SK-N-SH (cell line): ENCODE measurements at regions not wholly inside any gene's neighbourhood (a gene's known extent, or its start where the extent isn't known, plus 50 kb on each side); places are given as distances from the start of the nearest gene placed in this dataset.

ENCODE experiments used
- CTCF ChIA-PET: fragments of 300-600, 350-600 bp; formaldehyde crosslinking; extraction: SDS; loops from one replicate; lab custom pipeline; 2021; lab: Yijun Ruan, JAX
- POLR2A ChIA-PET: fragments of 350-600 bp; sonication (Branson Sonifier 250); formaldehyde crosslinking; extraction: SDS; loops from one replicate; lab custom pipeline; 2020; ENCODE audit warnings: antibody characterized with exemption, inconsistent platforms; lab: Yijun Ruan, JAX
- DNase-seq: peaks from one replicate; pipeline ENCODE4 v3.0.0; 2012
- H2AFZ ChIP-seq: fragments of 200-600 bp; sonication (generic); 2 replicates; pipeline ENCODE4 v1.8.1; 2016; ENCODE audit warnings: antibody characterized with exemption, mild to moderate bottlenecking, low read depth
- H3F3A ChIP-seq: fragments of 200-600 bp; sonication (generic); replicated peaks from 2 replicates; pipeline ENCODE3; 2016; ENCODE audit warnings: antibody characterized with exemption, mild to moderate bottlenecking; ENCODE audit not compliant: insufficient read depth
- H3K27ac ChIP-seq, 2 experiments: fragments of 200-500 bp in 1 of 2; fragments of 200-600 bp in 1 of 2; sonication (Bioruptor generic) in 1 of 2; sonication (generic), shearing (Covaris generic) in 1 of 2; 2 replicates each; pipeline versions ENCODE4 v1.5.1 to v1.6.1; 2014 to 2016; ENCODE audit warnings: low read depth in 2 of 2, inconsistent platforms in 1 of 2, low read length in 1 of 2, mild to moderate bottlenecking in 1 of 2, mixed read lengths in 1 of 2
- H3K27me3 ChIP-seq: fragments of 200-600 bp; sonication (generic), shearing (Covaris generic); 2 replicates; pipeline ENCODE4 v1.6.1; 2016; ENCODE audit warnings: mixed run types; ENCODE audit not compliant: insufficient read depth
- H3K36me3 ChIP-seq, 2 experiments: fragments of 200-500 bp in 1 of 2; fragments of 200-600 bp in 1 of 2; sonication (Bioruptor generic) in 1 of 2; sonication (generic) in 1 of 2; replicated peaks in 1 of 2; 2 replicates each; pipeline versions ENCODE3 to v1.5.1; 2014 to 2016; ENCODE audit warnings: low read length in 1 of 2, mild to moderate bottlenecking in 1 of 2; ENCODE audit not compliant: insufficient read depth in 2 of 2, control insufficient read depth in 1 of 2
- H3K4me1 ChIP-seq, 2 experiments: fragments of 200-500 bp in 1 of 2; fragments of 200-600 bp in 1 of 2; sonication (Bioruptor generic) in 1 of 2; sonication (generic), shearing (Covaris generic) in 1 of 2; 2 replicates each; pipeline versions ENCODE4 v1.5.1 to v1.6.1; 2014 to 2016; ENCODE audit warnings: low read depth in 1 of 2, low read length in 1 of 2, mixed run types in 1 of 2; ENCODE audit not compliant: insufficient read depth in 2 of 2, control insufficient read depth in 1 of 2
- H3K4me2 ChIP-seq: fragments of 200-600 bp; sonication (generic), shearing (Covaris generic); 2 replicates; pipeline ENCODE4 v1.6.1; 2017; ENCODE audit warnings: mixed run types
- H3K4me3 ChIP-seq, 2 experiments: fragments of 200-500 bp in 1 of 2; fragments of 200-600 bp in 1 of 2; sonication (Bioruptor generic) in 1 of 2; sonication (generic), shearing (Covaris generic) in 1 of 2; 2 replicates each; pipeline versions ENCODE4 v1.5.1 to v1.8.1; 2014 to 2016; ENCODE audit warnings: low read depth in 2 of 2, inconsistent platforms in 1 of 2, low read length in 1 of 2, mild to moderate bottlenecking in 1 of 2, mixed read lengths in 1 of 2, moderate library complexity in 1 of 2
- H3K79me2 ChIP-seq: fragments of 200-600 bp; sonication (generic); 2 replicates; pipeline ENCODE4 v1.8.1; 2017; ENCODE audit warnings: mild to moderate bottlenecking; ENCODE audit not compliant: insufficient read depth
- H3K9ac ChIP-seq: fragments of 200-600 bp; sonication (generic); 2 replicates; pipeline ENCODE4 v1.6.1; 2017; ENCODE audit warnings: mixed run types
- H3K9me2 ChIP-seq: fragments of 200-600 bp; sonication (generic); 2 replicates; pipeline ENCODE4 v1.6.1; 2017; ENCODE audit warnings: mixed run types
- H3K9me3 ChIP-seq: fragments of 200-600 bp; sonication (generic); 2 replicates; pipeline ENCODE4 v1.6.1; 2017; ENCODE audit warnings: mixed run types, mild to moderate bottlenecking, moderate library complexity
- H4K20me1 ChIP-seq: fragments of 200-600 bp; sonication (generic); 2 replicates; pipeline ENCODE4 v1.6.1; 2017; ENCODE audit warnings: mild to moderate bottlenecking, mixed run types; ENCODE audit not compliant: insufficient read depth
- CHD2 ChIP-seq: fragments of 150-350 bp; IDR thresholded peaks from 2 replicates; pipeline ENCODE4 v1.6.1; 2018; ENCODE audit warnings: low read length; ENCODE audit not compliant: partially characterized antibody
- EP300 ChIP-seq, 2 experiments: IDR thresholded peaks; 2 replicates each; pipeline versions ENCODE4 v1.4.0 to v1.6.1; 2012; ENCODE audit warnings: borderline replicate concordance in 1 of 2, low read depth in 1 of 2, low read length in 1 of 2
- FOXM1 ChIP-seq: IDR thresholded peaks from 2 replicates; pipeline ENCODE4 v1.4.0; 2012; ENCODE audit warnings: low read depth, mild to moderate bottlenecking
- GABPA ChIP-seq: IDR thresholded peaks from 2 replicates; pipeline ENCODE4 v1.4.0; 2012; ENCODE audit warnings: low read depth, mild to moderate bottlenecking
- JUND ChIP-seq: IDR thresholded peaks from 2 replicates; pipeline ENCODE4 v1.4.0; 2012
- MEF2A ChIP-seq: IDR thresholded peaks from 2 replicates; pipeline ENCODE4 v1.4.0; 2012; ENCODE audit warnings: low read depth, borderline replicate concordance
- NRF1 ChIP-seq: IDR thresholded peaks from 2 replicates; pipeline ENCODE4 v1.6.1; 2012; ENCODE audit warnings: low read depth, mild to moderate bottlenecking, low read length
- POLR2AphosphoS5 ChIP-seq: IDR thresholded peaks from 2 replicates; pipeline ENCODE4 v1.6.1; 2012; ENCODE audit warnings: low read depth, low read length
- RAD21 ChIP-seq: IDR thresholded peaks from 2 replicates; pipeline ENCODE4 v1.6.1; 2012; ENCODE audit warnings: mild to moderate bottlenecking, low read length
- SIN3A ChIP-seq: IDR thresholded peaks from 2 replicates; pipeline ENCODE4 v1.6.1; 2012; ENCODE audit warnings: low read depth, mild to moderate bottlenecking, low read length, moderate library complexity, borderline replicate concordance
- TAF1 ChIP-seq: IDR thresholded peaks from 2 replicates; pipeline ENCODE4 v1.6.1; 2012; ENCODE audit warnings: low read depth, mild to moderate bottlenecking, low read length, moderate library complexity, borderline replicate concordance
- TCF12 ChIP-seq: IDR thresholded peaks from 2 replicates; pipeline ENCODE4 v1.4.0; 2012
- WGBS: methylation state at CpG from one replicate; pipeline ENCODE4 v1.1.6; 2017; ENCODE audit warnings: low lambda C conversion rate; 5-methylcytosine and 5-hydroxymethylcytosine counted together
- TF ChIP-seq, protein P1 (sequence below): fragments of 200-600 bp; sonication (generic); IDR thresholded peaks from 2 replicates; pipeline ENCODE4 v1.6.1; 2017; ENCODE audit warnings: antibody characterized with exemption, mild to moderate bottlenecking, moderate library complexity
- TF ChIP-seq, protein P2 (sequence below): fragments of 150-350 bp; IDR thresholded peaks from 2 replicates; pipeline ENCODE4 v1.6.1; 2017; ENCODE audit warnings: antibody characterized with exemption, low read length, low read depth, borderline replicate concordance
- TF ChIP-seq, protein P3 (sequence below): IDR thresholded peaks from 2 replicates; pipeline ENCODE4 v1.4.0; 2012; ENCODE audit warnings: low read depth
- TF ChIP-seq, protein P4 (sequence below): fragments of 150-350 bp; IDR thresholded peaks from 2 replicates; pipeline ENCODE4 v1.6.1; 2016; ENCODE audit warnings: mild to moderate bottlenecking, low read depth, low read length

DNA sequence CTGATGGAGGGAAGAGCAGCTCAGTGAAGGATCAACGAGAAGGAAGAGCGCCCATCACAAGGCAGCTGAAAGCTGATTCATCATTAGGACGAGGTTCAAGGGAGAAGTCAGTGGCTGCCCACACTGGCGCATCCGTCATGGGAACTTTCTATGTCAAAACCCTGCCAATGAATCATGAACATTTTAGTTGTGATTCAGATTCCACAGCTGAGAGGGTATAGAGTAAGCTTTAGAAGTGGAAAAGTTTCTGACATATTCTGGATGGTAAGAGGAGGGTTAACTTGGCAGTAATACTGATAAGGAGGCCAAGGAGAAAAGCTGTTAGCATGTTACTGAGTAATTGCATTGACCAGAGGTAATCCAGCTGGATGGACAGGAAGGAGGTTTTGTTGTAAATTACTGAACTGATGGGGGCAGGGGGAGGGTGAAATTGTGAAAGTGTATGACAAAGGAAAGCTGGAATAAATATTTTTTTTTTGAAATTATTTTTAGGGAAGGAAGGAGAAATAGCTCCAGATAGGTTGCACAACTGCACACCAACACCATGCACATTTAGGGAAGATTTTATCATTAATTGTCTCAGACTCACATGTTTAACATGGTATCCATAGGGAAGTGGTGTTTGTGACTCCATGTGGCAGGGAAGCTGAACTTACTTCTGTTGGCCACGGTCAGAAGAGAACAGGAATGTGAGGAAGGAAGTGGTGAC is 78.3 kb upstream of the NRP1 start (continued):
- TF ChIP-seq, protein P1, sequence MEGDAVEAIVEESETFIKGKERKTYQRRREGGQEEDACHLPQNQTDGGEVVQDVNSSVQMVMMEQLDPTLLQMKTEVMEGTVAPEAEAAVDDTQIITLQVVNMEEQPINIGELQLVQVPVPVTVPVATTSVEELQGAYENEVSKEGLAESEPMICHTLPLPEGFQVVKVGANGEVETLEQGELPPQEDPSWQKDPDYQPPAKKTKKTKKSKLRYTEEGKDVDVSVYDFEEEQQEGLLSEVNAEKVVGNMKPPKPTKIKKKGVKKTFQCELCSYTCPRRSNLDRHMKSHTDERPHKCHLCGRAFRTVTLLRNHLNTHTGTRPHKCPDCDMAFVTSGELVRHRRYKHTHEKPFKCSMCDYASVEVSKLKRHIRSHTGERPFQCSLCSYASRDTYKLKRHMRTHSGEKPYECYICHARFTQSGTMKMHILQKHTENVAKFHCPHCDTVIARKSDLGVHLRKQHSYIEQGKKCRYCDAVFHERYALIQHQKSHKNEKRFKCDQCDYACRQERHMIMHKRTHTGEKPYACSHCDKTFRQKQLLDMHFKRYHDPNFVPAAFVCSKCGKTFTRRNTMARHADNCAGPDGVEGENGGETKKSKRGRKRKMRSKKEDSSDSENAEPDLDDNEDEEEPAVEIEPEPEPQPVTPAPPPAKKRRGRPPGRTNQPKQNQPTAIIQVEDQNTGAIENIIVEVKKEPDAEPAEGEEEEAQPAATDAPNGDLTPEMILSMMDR = peak; percentile 12; the same call in 1 of the 2 replicates
- no peak for TF ChIP-seq RAD21
- TF ChIP-seq, all 33 proteins: peak for 12

DNA sequence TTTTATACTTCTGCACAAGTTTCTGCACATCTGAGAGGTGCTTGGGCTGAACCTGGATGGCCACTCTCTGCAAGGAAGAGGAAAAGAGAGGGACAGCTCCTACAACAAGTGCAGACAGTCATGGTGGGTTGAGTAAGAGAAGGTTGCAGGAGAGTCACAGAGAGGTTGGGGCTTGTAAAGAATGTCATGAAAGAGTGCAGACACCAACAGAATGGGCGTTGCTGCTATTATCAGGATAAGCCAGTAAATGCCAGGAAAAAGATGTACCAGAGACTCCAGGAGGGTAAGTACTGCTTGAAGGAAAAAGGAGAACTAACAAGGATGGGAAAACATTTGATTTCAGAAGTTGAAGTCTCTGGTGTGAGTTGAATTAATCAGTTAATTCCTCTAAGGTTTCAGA is 77.8 kb upstream of the NRP1 start:
- H2AFZ ChIP-seq = peak overlapping the region; percentile 49; the same call in 1 of the 2 replicates
- H3F3A ChIP-seq = peaks cover 10% of the 10 kb centered on the region
- H3K4me2 ChIP-seq = peak overlapping the region; percentile 63
- peaks cover 4 to 12% of the 10 kb centered on the region in 2 experiments; a peak in 3 of 4 replicates for H3K4me1 ChIP-seq
- H3K9ac ChIP-seq = peak overlapping the region; percentile 22; the same call in 1 of the 2 replicates
- 41% methylated on average over 1 of the region's 1 CpG for WGBS
- no peaks in the 10 kb centered on the region for H3K27me3 ChIP-seq
- peak overlapping the region in 1 of 2 experiments; percentile 30; a peak in 1 of 4 replicates for H3K4me3 ChIP-seq
- ChIA-PET CTCF (interaction anchor here (0.9 kb wide), 1 partner anchor 29 kb away, joined by 4 read pairs; no protein-coding TSS in a partner anchor), POLR2A (no interaction called here)
- TF ChIP-seq SIN3A = no peak
- TF ChIP-seq, protein P2, sequence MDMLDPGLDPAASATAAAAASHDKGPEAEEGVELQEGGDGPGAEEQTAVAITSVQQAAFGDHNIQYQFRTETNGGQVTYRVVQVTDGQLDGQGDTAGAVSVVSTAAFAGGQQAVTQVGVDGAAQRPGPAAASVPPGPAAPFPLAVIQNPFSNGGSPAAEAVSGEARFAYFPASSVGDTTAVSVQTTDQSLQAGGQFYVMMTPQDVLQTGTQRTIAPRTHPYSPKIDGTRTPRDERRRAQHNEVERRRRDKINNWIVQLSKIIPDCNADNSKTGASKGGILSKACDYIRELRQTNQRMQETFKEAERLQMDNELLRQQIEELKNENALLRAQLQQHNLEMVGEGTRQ = no peak
- no peak for TF ChIP-seq MEF2A
- TF ChIP-seq JUND = no peak
- TF ChIP-seq, protein P1 = no peak
- TF ChIP-seq, protein P3, sequence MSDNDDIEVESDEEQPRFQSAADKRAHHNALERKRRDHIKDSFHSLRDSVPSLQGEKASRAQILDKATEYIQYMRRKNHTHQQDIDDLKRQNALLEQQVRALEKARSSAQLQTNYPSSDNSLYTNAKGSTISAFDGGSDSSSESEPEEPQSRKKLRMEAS = no peak
- no peak for TF ChIP-seq CHD2
- TF ChIP-seq, protein P4, sequence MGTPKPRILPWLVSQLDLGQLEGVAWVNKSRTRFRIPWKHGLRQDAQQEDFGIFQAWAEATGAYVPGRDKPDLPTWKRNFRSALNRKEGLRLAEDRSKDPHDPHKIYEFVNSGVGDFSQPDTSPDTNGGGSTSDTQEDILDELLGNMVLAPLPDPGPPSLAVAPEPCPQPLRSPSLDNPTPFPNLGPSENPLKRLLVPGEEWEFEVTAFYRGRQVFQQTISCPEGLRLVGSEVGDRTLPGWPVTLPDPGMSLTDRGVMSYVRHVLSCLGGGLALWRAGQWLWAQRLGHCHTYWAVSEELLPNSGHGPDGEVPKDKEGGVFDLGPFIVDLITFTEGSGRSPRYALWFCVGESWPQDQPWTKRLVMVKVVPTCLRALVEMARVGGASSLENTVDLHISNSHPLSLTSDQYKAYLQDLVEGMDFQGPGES = no peak
- TF ChIP-seq POLR2AphosphoS5 = no peak
- no peak for TF ChIP-seq GABPA
- no peak for TF ChIP-seq FOXM1
- no peak for TF ChIP-seq TCF12
- TF ChIP-seq EP300 (IDR thresholded peaks at IDR 0.05; ENCODE audit: borderline replicate concordance in 1 of 2, low read depth in 1 of 2, low read length in 1 of 2) = no peak
- TF ChIP-seq TAF1 = no peak
- no peak for TF ChIP-seq NRF1
- no peaks in the 10 kb centered on the region for H4K20me1 ChIP-seq
- no peaks in the 10 kb centered on the region for H3K9me2 ChIP-seq
- peak overlapping the region in 1 of 2 experiments; percentile 88; a peak in 2 of 4 replicates for H3K27ac ChIP-seq
- no peaks in the 10 kb centered on the region for H3K79me2 ChIP-seq
- no peak for DNase-seq
- H3K9me3 ChIP-seq = no peaks in the 10 kb centered on the region
- no peaks in the 10 kb centered on the region for H3K36me3 ChIP-seq
